HepG2 (cell line): ENCODE measurements at regions not wholly inside any gene's neighbourhood (a gene's known extent, or its start where the extent isn't known, plus 50 kb on each side); places are given as distances from the start of the nearest gene placed in this dataset.

Experiments used
- ATAC-seq: fragments of 200-7000 bp; cut with Tn5 transposase; 3 replicates; pipeline ENCODE4 v1.9.1; 2020; ENCODE audit warnings: mild to moderate bottlenecking, moderate library complexity
- BruUV-seq: library from RNA; stranded (reverse); fragments of 400-500 nt; replicated peaks from 2 replicates; lab custom pipeline; 2021; lab: Mats Ljungman, UMichigan
- CTCF ChIA-PET: fragments of 300-600 bp; formaldehyde crosslinking; extraction: SDS; loops from one replicate; lab custom pipeline; 2021; ENCODE audit warnings: low total read pairs, inconsistent platforms, low intra/inter-chr PET ratio; lab: Yijun Ruan, JAX
- POLR2A ChIA-PET: fragments of 350-600 bp; sonication (Branson Sonifier 250); formaldehyde crosslinking; loops from one replicate; lab custom pipeline; 2020; ENCODE audit warnings: antibody characterized with exemption, inconsistent platforms; lab: Yijun Ruan, JAX
- DNase-seq: peaks from one replicate; pipeline ENCODE4 v3.0.0-alpha.2; 2015; ENCODE audit warnings: low spot score
- FAIRE-seq: peaks from 3 replicates; lab custom pipeline; 2011; peaks lifted over from hg19 to GRCh38; lab: Jason Lieb, UNC
- H2AFZ ChIP-seq: one replicate; pipeline ENCODE4 v1.6.1; 2011; ENCODE audit warnings: low read length, inconsistent platforms
- H3K27ac ChIP-seq: fragments of 300-600 bp; 3 replicates; pipeline ENCODE4 v1.8.0; 2011; ENCODE audit warnings: mixed run types, mild to moderate bottlenecking, mixed read lengths, low read length, inconsistent platforms; ENCODE audit not compliant: insufficient read depth; ENCODE audit errors: extremely low read length
- H3K27me3 ChIP-seq, 2 experiments: fragments of 200-600 bp in 1 of 2; 2 replicates in 1 of 2; 3 replicates in 1 of 2; pipeline versions ENCODE4 v1.6.0 to v1.8.0; 2011; ENCODE audit warnings: low read length in 2 of 2, mild to moderate bottlenecking in 2 of 2, moderate library complexity in 2 of 2, inconsistent platforms in 1 of 2; ENCODE audit not compliant: insufficient read depth in 2 of 2, control insufficient read depth in 1 of 2
- H3K36me3 ChIP-seq, 2 experiments: fragments of 200-600 bp in 1 of 2; replicated peaks in 1 of 2; 2 replicates in 1 of 2; 3 replicates in 1 of 2; pipeline versions ENCODE4 v1.5.1 to v1.8.0; 2011; ENCODE audit warnings: low read length in 2 of 2, inconsistent platforms in 1 of 2; ENCODE audit not compliant: insufficient read depth in 2 of 2, control insufficient read depth in 1 of 2
- H3K4me1 ChIP-seq: 2 replicates; pipeline ENCODE4 v1.5.1; 2012; ENCODE audit warnings: low read length, inconsistent platforms; ENCODE audit not compliant: insufficient read depth
- H3K4me2 ChIP-seq: 2 replicates; pipeline ENCODE4 v1.6.0; 2011; ENCODE audit warnings: low read depth, low read length, inconsistent platforms
- H3K4me3 ChIP-seq, 3 experiments: fragments of 200-600 bp in 1 of 3; sonication (generic), shearing (Covaris generic) in 1 of 3; replicated peaks in 1 of 3; 2 replicates each; pipeline ENCODE4 v1.5.1; 2011 to 2016; ENCODE audit warnings: low read length in 3 of 3, inconsistent platforms in 2 of 3, low read depth in 2 of 3, mild to moderate bottlenecking in 2 of 3, control low read depth in 1 of 3, mixed read lengths in 1 of 3; ENCODE audit not compliant: insufficient read depth in 1 of 3
- H3K79me2 ChIP-seq: one replicate; pipeline ENCODE4 v1.6.1; 2011; ENCODE audit warnings: low read length, inconsistent platforms; ENCODE audit not compliant: insufficient read depth
- H3K9ac ChIP-seq: 2 replicates; pipeline ENCODE4 v1.6.0; 2011; ENCODE audit warnings: mild to moderate bottlenecking, low read depth, low read length, inconsistent platforms; ENCODE audit not compliant: insufficient read depth
- H3K9me3 ChIP-seq: 2 replicates; pipeline ENCODE4 v1.5.1; 2012; ENCODE audit warnings: mild to moderate bottlenecking, low read length
- H4K20me1 ChIP-seq: 2 replicates; pipeline ENCODE4 v1.6.0; 2011; ENCODE audit warnings: inconsistent platforms, mild to moderate bottlenecking, low read length, moderate library complexity; ENCODE audit not compliant: insufficient read depth
- CCDC6 ChIP-seq: sonication (generic); formaldehyde crosslinking; IDR thresholded peaks from 2 replicates; pipeline ENCODE4 v1.8.1; 2022; ENCODE audit warnings: mild to moderate bottlenecking, missing genetic modification reagents, moderate library complexity
- HNRNPL ChIP-seq: fragments of 200-400 bp; formaldehyde crosslinking; IDR thresholded peaks from 2 replicates; pipeline ENCODE4 v1.6.1; 2017; ENCODE audit warnings: mild to moderate bottlenecking, low read depth, low read length
- IRF2 ChIP-seq: IDR thresholded peaks from 2 replicates; pipeline ENCODE4 v1.6.1; 2018; ENCODE audit warnings: missing genetic modification reagents, missing compliant biosample characterization
- KAT8 ChIP-seq: IDR thresholded peaks from 2 replicates; pipeline ENCODE4 v1.6.1; 2016; ENCODE audit warnings: missing genetic modification reagents, missing compliant biosample characterization
- KDM2A ChIP-seq: sonication (generic); formaldehyde crosslinking; IDR thresholded peaks from 2 replicates; pipeline ENCODE4 v1.4.0; 2020; ENCODE audit warnings: low read depth, missing genetic modification reagents, borderline replicate concordance
- NCOA1 ChIP-seq: sonication (generic); formaldehyde crosslinking; IDR thresholded peaks from 2 replicates; pipeline ENCODE4 v1.9.0; 2021; ENCODE audit warnings: missing genetic modification reagents
- SAP130 ChIP-seq: IDR thresholded peaks from 2 replicates; pipeline ENCODE4 v1.6.1; 2016; ENCODE audit warnings: low read depth
- SNRNP70 ChIP-seq: fragments of 200-400 bp; formaldehyde crosslinking; IDR thresholded peaks from 2 replicates; pipeline ENCODE4 v1.6.1; 2017; ENCODE audit warnings: mild to moderate bottlenecking, low read depth, low read length, moderate library complexity
- ZKSCAN1 ChIP-seq: fragments of 150-350 bp; IDR thresholded peaks from 2 replicates; pipeline ENCODE4 v1.6.1; 2014; ENCODE audit warnings: low read length
- ZNF572 ChIP-seq: sonication (generic); formaldehyde crosslinking; IDR thresholded peaks from 2 replicates; pipeline ENCODE4 v1.5.1; 2020; ENCODE audit warnings: mild to moderate bottlenecking, missing genetic modification reagents
- ZSCAN25 ChIP-seq: sonication (generic); formaldehyde crosslinking; IDR thresholded peaks from 2 replicates; pipeline ENCODE4 v1.8.0; 2022; ENCODE audit warnings: mild to moderate bottlenecking, missing genetic modification reagents
- WGBS: methylation state at CpG from one replicate; pipeline ENCODE4 v1.1.6; 2017; ENCODE audit warnings: low lambda C conversion rate; 5-methylcytosine and 5-hydroxymethylcytosine counted together
- in situ Hi-C: cut with HindIII; loops from 2 replicates; pipeline ENCODE4 v1.10.0; 2017; ENCODE audit warnings: low pct_unique_long_range_greater_than_20kb; ENCODE audit not compliant: extremely low pct_ligation_motif_present
- intact Hi-C: fragments of 100-400 bp; cut with micrococcal nuclease; formaldehyde crosslinking; loops from one replicate; pipeline ENCODE4 v1.10.0; 2022; ENCODE audit not compliant: unreplicated experiment
- TF ChIP-seq, protein P1 (sequence below): IDR thresholded peaks from 2 replicates; pipeline ENCODE4 v1.6.1; 2016; ENCODE audit warnings: low read depth

DNA sequence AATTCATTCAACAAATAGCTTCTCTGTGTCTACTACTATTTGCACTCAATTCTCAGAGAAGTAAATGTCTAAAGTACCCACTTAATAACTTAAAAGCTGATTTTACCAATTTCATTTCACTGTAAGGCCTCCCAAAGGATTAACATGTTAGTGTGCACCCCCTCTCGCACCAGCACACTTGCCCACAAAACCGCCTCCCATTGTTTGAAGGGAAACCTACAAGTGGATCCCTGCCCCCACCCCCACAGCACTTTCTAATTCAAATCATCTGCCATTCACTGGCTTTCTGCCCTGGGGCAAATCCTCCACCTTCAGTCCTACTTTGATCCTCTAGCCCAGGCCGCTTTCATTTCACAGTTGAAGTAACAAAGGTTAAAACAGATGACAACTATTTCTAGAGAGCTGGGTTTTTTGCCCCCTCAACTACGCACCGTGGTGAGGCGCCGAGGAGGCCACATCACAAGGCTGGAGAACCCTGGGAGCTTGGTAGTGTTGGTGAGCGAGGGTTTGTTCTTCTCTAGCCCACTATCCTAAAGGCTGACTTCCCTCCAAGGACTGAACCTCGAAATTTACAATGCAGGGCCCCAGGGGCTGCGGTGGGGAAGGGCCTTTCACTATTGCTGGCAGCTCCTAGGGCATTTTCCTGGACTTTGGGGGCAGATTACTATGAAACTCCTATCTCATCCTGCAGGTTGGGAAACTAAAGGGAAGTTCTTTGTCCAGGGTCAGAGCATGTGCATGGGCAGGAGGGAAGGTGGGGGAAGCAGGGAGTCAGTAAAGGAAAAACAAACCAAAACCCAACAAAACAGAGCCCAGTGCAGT is 517.4 kb upstream of the ZMIZ1 start (continued):
- TF ChIP-seq KAT8: peak; percentile 3; the same call in 1 of the 2 replicates
- no peak for TF ChIP-seq KDM2A (CRISPR knock-in tag)
- TF ChIP-seq NCOA1: no peak
- no peak for TF ChIP-seq HNRNPL
- TF ChIP-seq, protein P1, sequence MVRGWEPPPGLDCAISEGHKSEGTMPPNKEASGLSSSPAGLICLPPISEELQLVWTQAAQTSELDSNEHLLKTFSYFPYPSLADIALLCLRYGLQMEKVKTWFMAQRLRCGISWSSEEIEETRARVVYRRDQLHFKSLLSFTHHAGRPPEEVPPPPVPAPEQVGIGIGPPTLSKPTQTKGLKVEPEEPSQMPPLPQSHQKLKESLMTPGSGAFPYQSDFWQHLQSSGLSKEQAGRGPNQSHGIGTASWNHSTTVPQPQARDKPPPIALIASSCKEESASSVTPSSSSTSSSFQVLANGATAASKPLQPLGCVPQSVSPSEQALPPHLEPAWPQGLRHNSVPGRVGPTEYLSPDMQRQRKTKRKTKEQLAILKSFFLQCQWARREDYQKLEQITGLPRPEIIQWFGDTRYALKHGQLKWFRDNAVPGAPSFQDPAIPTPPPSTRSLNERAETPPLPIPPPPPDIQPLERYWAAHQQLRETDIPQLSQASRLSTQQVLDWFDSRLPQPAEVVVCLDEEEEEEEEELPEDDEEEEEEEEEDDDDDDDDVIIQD (CRISPR knock-in tag): 0 out of 2 replicates have a peak, but pooled peaks have one; percentile 16
- TF ChIP-seq IRF2: no peak

DNA sequence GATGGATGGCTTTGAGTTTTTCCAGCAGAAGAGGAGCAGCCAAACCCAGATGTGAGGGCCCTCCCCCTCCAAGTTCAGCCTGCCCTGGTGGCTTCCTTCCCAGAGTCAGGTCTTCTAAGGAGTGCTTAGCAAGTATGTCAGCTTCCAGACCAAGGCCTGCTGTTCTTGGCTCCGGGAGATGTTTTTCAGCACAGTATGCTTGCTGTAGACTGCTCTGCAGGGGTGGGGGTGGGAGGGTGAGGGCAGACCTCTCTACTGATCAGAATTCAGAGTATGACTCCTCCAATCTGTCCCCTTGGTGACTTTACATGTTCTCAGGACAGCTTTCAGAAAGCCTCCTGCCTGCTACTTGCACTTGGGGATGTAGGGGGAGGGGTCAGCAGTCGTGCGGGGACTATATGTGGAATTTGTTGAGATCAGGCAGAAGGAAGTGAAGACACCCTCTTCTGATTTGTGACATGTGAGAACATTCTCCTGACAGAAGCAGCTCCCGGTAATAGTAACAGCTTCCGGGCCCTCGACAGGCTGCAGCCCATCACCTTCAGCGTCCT is 516.4 kb upstream of the ZMIZ1 start:
- H3K27me3 ChIP-seq: no peaks in the 10 kb centered on the region
- no peaks in the 10 kb centered on the region for H3K36me3 ChIP-seq
- no TSS peak for BruUV-seq
- no peaks in the 10 kb centered on the region for H4K20me1 ChIP-seq
- DNase-seq: no peak
- in situ Hi-C loops (no loop called here), intact Hi-C loops (no loop called here)
- peaks cover 79% of the 10 kb centered on the region for H3K4me1 ChIP-seq
- no peaks in the 10 kb centered on the region for H3K9me3 ChIP-seq
- ChIA-PET CTCF (no interaction called here), POLR2A (interaction anchor here (0.8 to 1.9 kb wide), 6 partner anchors 8 to 114 kb away, joined by 3 to 7 read pairs (median 4); no protein-coding TSS in a partner anchor)
- ATAC-seq: no peak
- H3K4me3 ChIP-seq: peak overlapping the region in 2 of 3 experiments; percentile 3 to 50; a peak in 3 of 6 replicates
- H3K9ac ChIP-seq: peak overlapping the region; percentile 75
- WGBS: 81% methylated on average over 6 of the region's 7 CpGs
- TF ChIP-seq ZSCAN25 (peak; percentile 46; the same call in 1 of the 2 replicates), SAP130 (CRISPR knock-in tag) (no peak), ZNF572 (CRISPR knock-in tag) (0 out of 2 replicates have a peak, but pooled peaks have one; percentile 67), CCDC6 (CRISPR knock-in tag) (no peak), SNRNP70 (no peak), ZKSCAN1 (no peak)
- H2AFZ ChIP-seq: no peak overlapping the region
- H3K79me2 ChIP-seq: peaks cover 2% of the 10 kb centered on the region
- peak overlapping the region; percentile 97 for H3K27ac ChIP-seq
- peak overlapping the region; percentile 84 for H3K4me2 ChIP-seq
- no peak for FAIRE-seq
